SK-N-SH (cell line): ENCODE measurements at regions not wholly inside any gene's neighbourhood (a gene's known extent, or its start where the extent isn't known, plus 50 kb on each side); places are given as distances from the start of the nearest gene placed in this dataset.

Experiments
- CTCF ChIP-seq: fragments of 200-600 bp; sonication (generic); IDR thresholded peaks from 2 replicates; pipeline ENCODE4 v1.6.1; 2017; ENCODE audit warnings: antibody characterized with exemption, mild to moderate bottlenecking, moderate library complexity
- FOXM1 ChIP-seq: IDR thresholded peaks from 2 replicates; pipeline ENCODE4 v1.4.0; 2012; ENCODE audit warnings: low read depth, mild to moderate bottlenecking
- POLR2AphosphoS5 ChIP-seq: IDR thresholded peaks from 2 replicates; pipeline ENCODE4 v1.6.1; 2012; ENCODE audit warnings: low read depth, low read length
- RFX5 ChIP-seq: IDR thresholded peaks from 2 replicates; pipeline ENCODE4 v1.6.1; 2012; ENCODE audit warnings: mild to moderate bottlenecking, improper control_type of control experiment, low read length
- SMC3 ChIP-seq: IDR thresholded peaks from 2 replicates; pipeline ENCODE4 v1.6.1; 2012; ENCODE audit warnings: low read depth, low read length, improper control_type of control experiment
- TAF1 ChIP-seq: IDR thresholded peaks from 2 replicates; pipeline ENCODE4 v1.6.1; 2012; ENCODE audit warnings: low read depth, mild to moderate bottlenecking, low read length, moderate library complexity, borderline replicate concordance
- TF ChIP-seq, protein P1 (sequence below): IDR thresholded peaks from 2 replicates; pipeline ENCODE4 v1.4.0; 2012; ENCODE audit warnings: low read depth

DNA sequence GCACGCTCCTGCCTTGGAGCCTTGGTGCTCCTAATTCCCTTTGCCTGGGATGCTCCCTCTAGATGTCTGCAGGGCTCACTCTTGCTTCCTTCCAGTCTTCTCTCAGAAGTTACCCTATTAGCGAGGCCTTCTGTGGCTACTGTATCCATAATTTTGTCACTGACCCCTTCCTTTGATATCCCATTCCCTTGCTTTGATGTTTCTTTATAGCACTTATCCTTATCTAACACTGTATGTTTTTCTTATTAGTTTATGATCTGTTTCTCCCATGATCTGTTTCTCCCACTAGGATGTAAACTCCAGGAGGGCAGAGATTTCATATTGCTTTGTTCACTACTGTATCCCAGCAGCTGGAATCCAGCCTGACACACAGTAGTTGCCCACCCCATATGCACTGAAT lies 263.4 kb downstream of the FOXD2 start:
- no peak for TF ChIP-seq RFX5
- TF ChIP-seq, protein P1, sequence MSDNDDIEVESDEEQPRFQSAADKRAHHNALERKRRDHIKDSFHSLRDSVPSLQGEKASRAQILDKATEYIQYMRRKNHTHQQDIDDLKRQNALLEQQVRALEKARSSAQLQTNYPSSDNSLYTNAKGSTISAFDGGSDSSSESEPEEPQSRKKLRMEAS = no peak
- TF ChIP-seq SMC3 = no peak
- TF ChIP-seq FOXM1 = no peak
- TF ChIP-seq POLR2AphosphoS5 = no peak
- TF ChIP-seq TAF1 = no peak
- no peak for TF ChIP-seq CTCF
